Kidney tubule cell (primary cell): ENCODE measurements at regions not wholly inside any gene's neighbourhood (a gene's known extent, or its start where the extent isn't known, plus 50 kb on each side); places are given as distances from the start of the nearest gene placed in this dataset.
"Not testable (repeated sequence)": the region's sequence is repeated elsewhere in the genome, so short reads cannot be mapped to it uniquely, and the experiment has no call there.

Source experiments
- DNase-seq: peaks from one replicate; pipeline ENCODE4 v3.0.0-alpha.2; 2018; ENCODE audit warnings: low spot score

- DNase-seq: no peak
These were observed 123.5 kb downstream of the MAP3K7 start for GRCh38 chr6:90463359-90463758.

GRCh38 chr6:90462102-90462501, 124.8 kb downstream of the MAP3K7 start:
- no peak for DNase-seq

GRCh38 chr6:90461383-90461782, 125.5 kb downstream of the MAP3K7 start:
- no peak for DNase-seq

- DNase-seq: peak; percentile 51
These were observed 126.8 kb downstream of the MAP3K7 start for GRCh38 chr6:90460051-90460450.

- DNase-seq: no peak
These were observed 127.6 kb downstream of the MAP3K7 start for GRCh38 chr6:90459225-90459758.

- peak; percentile 70 for DNase-seq
These were observed 128.3 kb downstream of the MAP3K7 start for GRCh38 chr6:90458353-90459224.

- no peak for DNase-seq
These were observed 129.0 kb downstream of the MAP3K7 start for GRCh38 chr6:90457867-90458259.

- DNase-seq: not testable (repeated sequence)
These were observed 129.6 kb downstream of the MAP3K7 start for GRCh38 chr6:90456997-90457866.

GRCh38 chr6:90456001-90456400, 130.9 kb downstream of the MAP3K7 start:
- DNase-seq: no peak

GRCh38 chr6:90454836-90455427, 131.9 kb downstream of the MAP3K7 start:
- DNase-seq: no peak

GRCh38 chr6:90450268-90450953, 136.5 kb downstream of the MAP3K7 start:
- no peak for DNase-seq

GRCh38 chr6:90449311-90449710, 137.6 kb downstream of the MAP3K7 start:
- DNase-seq: no peak

- DNase-seq: no peak
These were observed 138.0 kb downstream of the MAP3K7 start for GRCh38 chr6:90448836-90449235.

- no peak for DNase-seq
These were observed 140.7 kb downstream of the MAP3K7 start for GRCh38 chr6:90446164-90446563.

- DNase-seq: no peak
These were observed 141.3 kb downstream of the MAP3K7 start for GRCh38 chr6:90445533-90446108.

GRCh38 chr6:90444160-90444714, 142.6 kb downstream of the MAP3K7 start:
- no peak for DNase-seq

- no peak for DNase-seq
These were observed 144.5 kb downstream of the MAP3K7 start for GRCh38 chr6:90442366-90442765.

GRCh38 chr6:90440586-90441283, 144.1 kb upstream of the BACH2 start:
- no peak for DNase-seq

GRCh38 chr6:90439586-90439985, 142.9 kb upstream of the BACH2 start:
- no peak for DNase-seq

GRCh38 chr6:90436403-90436802, 139.8 kb upstream of the BACH2 start:
- DNase-seq: no peak
